GM23248 (cell line): ENCODE measurements at regions not wholly inside any gene's neighbourhood (a gene's known extent, or its start where the extent isn't known, plus 50 kb on each side); places are given as distances from the start of the nearest gene placed in this dataset.

Experiments used
- EZH2 ChIP-seq: fragments of 200-600 bp; sonication (generic); IDR thresholded peaks from 2 replicates; pipeline ENCODE4 v1.6.1; 2018; ENCODE audit warnings: antibody characterized with exemption, mild to moderate bottlenecking; ENCODE audit not compliant: insufficient read depth, poor library complexity, severe bottlenecking
- EZH2phosphoT487 ChIP-seq: fragments of 200-600 bp; sonication (generic); IDR thresholded peaks from 2 replicates; pipeline ENCODE4 v1.6.1; 2018; ENCODE audit warnings: antibody characterized with exemption, moderate library complexity, mild to moderate bottlenecking, low read depth; ENCODE audit not compliant: insufficient read depth

DNA sequence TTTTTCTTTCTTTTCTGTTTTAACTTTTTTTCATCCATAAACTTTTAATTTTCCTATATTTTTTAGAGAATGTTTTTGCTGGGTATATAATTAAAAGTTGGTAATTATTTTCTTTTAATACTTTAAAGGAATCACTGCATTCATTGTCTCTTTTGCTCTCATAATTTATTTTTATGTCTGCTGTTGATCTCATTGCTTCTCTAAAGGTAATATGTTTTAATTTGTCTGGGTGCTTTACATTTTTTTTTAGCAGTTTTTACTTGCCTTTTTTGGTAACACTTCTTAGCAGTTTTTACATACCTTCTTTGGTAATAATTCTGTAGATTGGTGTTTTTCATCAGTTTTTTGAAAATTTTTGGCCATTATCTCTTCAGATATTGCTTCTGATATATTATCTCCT lies 89.4 kb upstream of the BMAL1 start:
- no peak for TF ChIP-seq EZH2
- TF ChIP-seq EZH2phosphoT487 = no peak
